GM12891 (cell line): ENCODE measurements at regions not wholly inside any gene's neighbourhood (a gene's known extent, or its start where the extent isn't known, plus 50 kb on each side); places are given as distances from the start of the nearest gene placed in this dataset.

Source experiments
- PAX5 ChIP-seq: IDR thresholded peaks from 2 replicates; pipeline ENCODE4 v1.6.1; 2011; ENCODE audit warnings: low read length, moderate library complexity, mild to moderate bottlenecking; ENCODE audit not compliant: insufficient read depth, severe bottlenecking
- POLR2A ChIP-seq: IDR thresholded peaks from 2 replicates; pipeline ENCODE4 v1.6.1; 2011; ENCODE audit warnings: low read depth, low read length, control low read depth
- POLR2AphosphoS5 ChIP-seq: IDR thresholded peaks from 2 replicates; pipeline ENCODE4 v1.6.1; 2011; ENCODE audit warnings: low read depth, low read length, control low read depth
- POU2F2 ChIP-seq: IDR thresholded peaks from 2 replicates; pipeline ENCODE4 v1.6.1; 2011; ENCODE audit warnings: low read depth, mild to moderate bottlenecking, control low read depth, low read length, moderate library complexity
- SPI1 ChIP-seq: IDR thresholded peaks from 2 replicates; pipeline ENCODE4 v1.6.1; 2011; ENCODE audit warnings: low read depth, low read length, control low read depth
- TAF1 ChIP-seq: IDR thresholded peaks from 2 replicates; pipeline ENCODE4 v1.6.1; 2011; ENCODE audit warnings: low read depth, low read length, control low read depth

GRCh38 chr2:20523799-20524187 lies 76.9 kb downstream of the RHOB start:
- no peak for TF ChIP-seq POLR2AphosphoS5
- no peak for TF ChIP-seq POLR2A
- TF ChIP-seq PAX5: no peak
- TF ChIP-seq SPI1: no peak
- no peak for TF ChIP-seq TAF1
- no peak for TF ChIP-seq POU2F2
